Epithelial cell of esophagus (primary cell): ENCODE measurements at regions not wholly inside any gene's neighbourhood (a gene's known extent, or its start where the extent isn't known, plus 50 kb on each side); places are given as distances from the start of the nearest gene placed in this dataset.
"Not testable (repeated sequence)": the region's sequence is repeated elsewhere in the genome, so short reads cannot be mapped to it uniquely, and the experiment has no call there.

Experiments used
- DNase-seq: peaks from one replicate; pipeline ENCODE4 v3.0.0; 2010; ENCODE audit warnings: low read depth
- H3K4me3 ChIP-seq: 2 replicates; pipeline ENCODE4 v1.5.1; 2011; ENCODE audit warnings: mild to moderate bottlenecking, low read length, control low read depth
- TF ChIP-seq, protein P1 (sequence below): IDR thresholded peaks from 2 replicates; pipeline ENCODE4 v1.5.1; 2011; ENCODE audit warnings: low read depth, mild to moderate bottlenecking, low read length, control low read depth, inconsistent platforms; ENCODE audit not compliant: insufficient read depth; ENCODE audit errors: missing control alignments

DNA sequence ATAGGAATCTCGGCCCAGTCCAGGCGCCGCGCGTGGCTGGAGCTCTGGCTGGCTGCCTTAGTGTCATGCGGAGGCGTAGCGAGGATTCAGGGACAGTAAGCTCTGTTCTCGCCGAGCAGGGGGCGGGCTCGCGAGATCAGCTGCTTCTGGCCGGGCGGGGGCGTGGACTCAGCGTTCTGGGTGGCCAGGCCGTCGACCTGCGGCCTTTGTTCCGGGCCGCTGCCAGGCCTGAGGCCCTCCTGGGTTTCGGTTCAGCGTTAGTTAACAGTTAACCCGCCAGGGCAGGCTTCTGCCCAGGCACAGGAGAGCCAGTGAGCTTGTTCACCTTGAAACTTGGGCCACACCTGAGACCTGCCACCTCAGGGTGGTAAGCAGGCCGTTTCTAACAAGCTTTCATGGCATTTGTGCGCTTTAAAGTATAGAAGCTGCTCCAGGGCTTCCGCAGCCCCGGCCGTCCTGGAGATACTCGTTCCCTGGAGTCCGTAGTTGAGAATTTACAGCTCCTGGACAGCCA is 332.2 kb upstream of the SGCG start:
- no peak overlapping the region for H3K4me3 ChIP-seq
- no peak for DNase-seq
- TF ChIP-seq, protein P1, sequence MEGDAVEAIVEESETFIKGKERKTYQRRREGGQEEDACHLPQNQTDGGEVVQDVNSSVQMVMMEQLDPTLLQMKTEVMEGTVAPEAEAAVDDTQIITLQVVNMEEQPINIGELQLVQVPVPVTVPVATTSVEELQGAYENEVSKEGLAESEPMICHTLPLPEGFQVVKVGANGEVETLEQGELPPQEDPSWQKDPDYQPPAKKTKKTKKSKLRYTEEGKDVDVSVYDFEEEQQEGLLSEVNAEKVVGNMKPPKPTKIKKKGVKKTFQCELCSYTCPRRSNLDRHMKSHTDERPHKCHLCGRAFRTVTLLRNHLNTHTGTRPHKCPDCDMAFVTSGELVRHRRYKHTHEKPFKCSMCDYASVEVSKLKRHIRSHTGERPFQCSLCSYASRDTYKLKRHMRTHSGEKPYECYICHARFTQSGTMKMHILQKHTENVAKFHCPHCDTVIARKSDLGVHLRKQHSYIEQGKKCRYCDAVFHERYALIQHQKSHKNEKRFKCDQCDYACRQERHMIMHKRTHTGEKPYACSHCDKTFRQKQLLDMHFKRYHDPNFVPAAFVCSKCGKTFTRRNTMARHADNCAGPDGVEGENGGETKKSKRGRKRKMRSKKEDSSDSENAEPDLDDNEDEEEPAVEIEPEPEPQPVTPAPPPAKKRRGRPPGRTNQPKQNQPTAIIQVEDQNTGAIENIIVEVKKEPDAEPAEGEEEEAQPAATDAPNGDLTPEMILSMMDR = no peak

DNA sequence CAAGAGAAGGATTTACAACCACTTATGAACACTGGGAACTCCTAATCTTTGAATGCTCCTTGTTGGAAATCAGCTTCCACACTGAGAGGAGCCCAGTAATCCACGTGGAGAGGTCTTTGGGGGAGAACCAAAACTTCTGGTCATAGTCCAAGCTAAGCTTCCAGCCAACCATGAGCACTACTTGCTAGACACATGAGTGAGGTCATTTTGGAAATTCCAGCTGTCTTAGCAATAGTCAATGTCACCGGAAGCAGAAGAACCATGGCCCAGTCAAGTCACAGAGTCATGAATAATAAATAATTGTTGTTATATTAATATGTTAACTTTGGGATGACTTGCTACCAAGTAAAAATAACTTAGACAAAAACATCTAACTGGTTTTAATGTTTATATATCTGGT is 324.9 kb upstream of the SGCG start:
- DNase-seq = no peak
- H3K4me3 ChIP-seq = no peak overlapping the region
- TF ChIP-seq, protein P1 = no peak

DNA sequence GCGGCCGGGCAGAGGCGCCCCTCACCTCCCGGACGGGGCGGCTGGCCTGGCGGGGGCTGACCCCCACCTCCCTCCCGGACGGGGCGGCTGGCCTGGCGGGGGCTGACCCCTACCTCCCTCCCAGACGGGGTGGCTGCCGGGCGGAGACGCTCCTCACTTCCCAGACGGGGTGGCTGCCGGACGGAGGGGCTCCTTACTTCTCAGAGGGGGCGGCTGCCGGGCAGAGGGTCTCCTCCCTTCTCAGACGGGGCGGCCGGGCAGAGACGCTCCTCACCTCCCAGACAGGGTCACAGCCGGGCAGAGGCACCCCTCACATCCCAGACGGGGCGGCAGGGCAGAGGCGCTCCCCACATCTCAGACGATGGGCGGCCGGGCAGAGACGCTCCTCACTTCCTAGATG is 321.8 kb upstream of the SGCG start:
- DNase-seq, H3K4me3 ChIP-seq: not testable (repeated sequence)

DNA sequence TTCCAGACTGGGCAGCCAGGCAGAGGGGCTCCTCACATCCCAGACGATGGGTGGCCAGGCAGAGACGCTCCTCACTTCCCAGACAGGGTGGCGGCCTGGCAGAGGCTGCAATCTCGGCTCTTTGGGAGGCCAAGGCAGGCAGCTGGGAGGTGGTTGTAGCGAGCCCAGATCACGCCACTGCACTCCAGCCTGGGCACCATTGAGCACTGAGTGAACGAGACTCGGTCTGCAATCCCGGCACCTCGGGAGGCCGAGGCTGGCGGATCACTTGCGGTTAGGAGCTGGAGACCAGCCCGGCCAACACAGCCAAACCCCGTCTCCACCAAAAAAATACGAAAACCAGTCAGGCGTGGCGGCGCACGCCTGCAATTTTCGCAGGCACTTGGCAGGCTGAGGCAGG is 321.4 kb upstream of the SGCG start:
- not testable (repeated sequence) for H3K4me3 ChIP-seq, DNase-seq

DNA sequence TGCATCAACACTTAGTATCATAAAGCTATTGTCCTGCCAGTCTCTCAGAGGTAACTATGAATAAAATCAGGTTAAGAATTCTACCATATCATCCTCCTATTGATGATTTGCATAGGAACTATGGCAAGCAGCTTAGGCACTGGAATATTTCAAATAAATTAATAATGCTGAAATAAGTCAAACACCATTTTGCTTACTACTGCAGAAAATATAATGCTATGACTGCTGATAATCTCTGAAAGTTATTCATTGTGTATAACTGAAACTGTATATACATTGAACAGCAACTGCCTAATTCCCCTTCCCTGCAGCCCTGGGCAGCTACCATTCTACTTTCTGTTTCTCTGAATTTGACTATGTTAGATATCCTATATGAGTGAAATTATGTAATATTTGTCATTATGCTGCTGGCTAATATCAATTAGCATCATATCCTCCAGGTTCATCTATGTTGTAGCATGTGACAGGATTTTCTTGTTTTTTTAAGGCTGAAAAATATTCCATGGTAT is 318.8 kb upstream of the SGCG start:
- TF ChIP-seq, protein P1 = no peak
- no peak overlapping the region for H3K4me3 ChIP-seq
- no peak for DNase-seq

DNA sequence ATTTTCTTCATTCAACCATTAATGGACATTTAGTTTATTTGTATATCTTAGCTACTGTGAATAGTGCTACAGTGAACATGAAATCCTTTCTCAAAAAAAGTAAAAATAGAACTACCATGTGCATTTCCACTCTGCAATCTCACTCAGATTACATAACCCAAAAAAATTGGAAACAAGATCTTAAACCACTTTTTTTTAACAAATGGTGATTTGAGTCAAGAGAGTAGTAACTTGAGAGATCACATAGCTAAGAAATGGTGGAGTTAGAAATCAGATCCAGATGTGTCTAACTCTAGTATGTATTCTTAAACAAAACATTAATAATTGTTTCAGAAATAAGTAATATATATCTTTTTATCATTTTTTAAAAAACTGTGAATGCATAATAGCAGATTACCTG is 318.3 kb upstream of the SGCG start:
- no peak for DNase-seq
- H3K4me3 ChIP-seq = no peak overlapping the region
- TF ChIP-seq, protein P1 = no peak

DNA sequence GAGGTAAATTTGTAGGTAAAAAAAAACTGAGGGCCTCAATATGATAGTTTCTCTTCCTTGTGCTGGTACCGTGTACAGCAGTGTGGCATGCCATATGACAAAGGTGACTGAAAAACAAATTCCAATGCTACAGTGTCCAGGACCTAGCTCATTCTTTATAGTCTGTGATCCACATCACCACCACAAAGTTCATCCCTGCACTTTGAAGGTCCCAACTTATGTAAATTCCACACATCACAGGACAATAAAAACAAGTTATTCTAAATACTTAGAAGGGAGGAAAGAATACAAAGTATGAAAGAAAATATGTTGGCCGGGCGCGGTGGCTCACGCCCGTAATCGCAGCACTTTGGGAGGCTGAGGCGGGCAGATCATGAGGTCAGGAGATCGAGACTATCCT is 314.6 kb upstream of the SGCG start:
- TF ChIP-seq, protein P1 = no peak
- H3K4me3 ChIP-seq = no peak overlapping the region
- no peak for DNase-seq

DNA sequence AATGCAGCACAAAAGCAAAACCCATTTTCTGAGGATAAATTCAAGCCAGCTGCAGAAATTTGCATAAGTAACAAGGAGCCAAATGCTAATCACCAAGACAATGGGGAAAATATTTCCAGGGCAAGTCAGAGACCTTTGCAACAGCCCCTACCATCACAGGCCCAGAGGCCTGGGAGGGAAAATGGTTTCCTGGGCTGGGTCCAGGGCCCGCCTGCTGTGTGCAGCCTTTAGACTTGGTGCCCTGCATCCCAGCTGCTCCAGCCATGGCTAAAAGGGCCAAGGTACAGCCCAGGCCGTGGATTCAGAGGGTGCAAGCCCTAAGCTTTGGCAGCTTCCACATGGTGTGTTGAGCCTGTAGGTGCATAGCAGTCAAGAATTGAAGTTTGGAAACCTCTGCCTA is 309.5 kb upstream of the SGCG start:
- DNase-seq = no peak
- H3K4me3 ChIP-seq = no peak overlapping the region
- TF ChIP-seq, protein P1 = no peak
